Esophagus squamous epithelium (tissue), 5 donors: ENCODE measurements at regions not wholly inside any gene's neighbourhood (a gene's known extent, or its start where the extent isn't known, plus 50 kb on each side); places are given as distances from the start of the nearest gene placed in this dataset.

Experiments
- DNase-seq: peaks from one replicate; lab custom pipeline; 2025; lab: John Stamatoyannopoulos, UW
- H3K27ac ChIP-seq, 4 donors: fragments of 200-600 bp; sonication (generic); one replicate each; pipeline ENCODE4 v1.5.1; 2016 to 2019; ENCODE audit warnings: mild to moderate bottlenecking in 1 of 4
- H3K27me3 ChIP-seq, 4 donors: fragments of 200-600 bp; sonication (generic); 1 replicate in 3 of 4; 2 replicates in 1 of 4; pipeline versions ENCODE4 v1.5.1 to v1.6.0; 2017 to 2021; ENCODE audit warnings: antibody characterized with exemption in 1 of 4
- H3K36me3 ChIP-seq, 3 donors: fragments of 200-600 bp; sonication (generic); one replicate each; pipeline ENCODE4 v1.5.1; 2016 to 2019
- H3K4me1 ChIP-seq, 3 donors: fragments of 200-600 bp; sonication (generic); one replicate each; pipeline ENCODE4 v1.5.1; 2017 to 2019
- H3K4me3 ChIP-seq, 4 donors: fragments of 200-600 bp; sonication (generic); 1 replicate in 3 of 4; 2 replicates in 1 of 4; pipeline ENCODE4 v1.5.1; 2016 to 2019; ENCODE audit warnings: mild to moderate bottlenecking in 2 of 4, moderate library complexity in 1 of 4
- H3K9me3 ChIP-seq, 3 donors: fragments of 200-600 bp; sonication (generic); one replicate each; pipeline ENCODE4 v1.5.1; 2016 to 2019
- POLR2A ChIP-seq, 4 donors: fragments of 450-650 bp; IDR thresholded peaks; one replicate each; pipeline ENCODE4 v1.6.1; 2017; ENCODE audit warnings: antibody characterized with exemption in 4 of 4, mild to moderate bottlenecking in 4 of 4, moderate library complexity in 3 of 4
- WGBS, 2 donors: methylation state at CpG; one replicate each; pipeline ENCODE4 v1.1.5; 2018; 5-methylcytosine and 5-hydroxymethylcytosine counted together
- intact Hi-C: fragments of 100-400 bp; cut with DNase I; formaldehyde crosslinking; loops from one replicate; pipeline ENCODE4 v1.15.0; 2022
- TF ChIP-seq, protein P1 (sequence below), 6 experiments: fragments of 450-650 bp in 4 of 6; fragments of 200-600 bp in 2 of 6; sonication (generic) in 2 of 6; IDR thresholded peaks; one replicate each; pipeline ENCODE4 v1.5.1; 2016 to 2019; ENCODE audit warnings: antibody characterized with exemption in 6 of 6, mild to moderate bottlenecking in 4 of 6, moderate library complexity in 4 of 6
- donor health status: DM: yes; HTN: yes; CAD: no.

DNA sequence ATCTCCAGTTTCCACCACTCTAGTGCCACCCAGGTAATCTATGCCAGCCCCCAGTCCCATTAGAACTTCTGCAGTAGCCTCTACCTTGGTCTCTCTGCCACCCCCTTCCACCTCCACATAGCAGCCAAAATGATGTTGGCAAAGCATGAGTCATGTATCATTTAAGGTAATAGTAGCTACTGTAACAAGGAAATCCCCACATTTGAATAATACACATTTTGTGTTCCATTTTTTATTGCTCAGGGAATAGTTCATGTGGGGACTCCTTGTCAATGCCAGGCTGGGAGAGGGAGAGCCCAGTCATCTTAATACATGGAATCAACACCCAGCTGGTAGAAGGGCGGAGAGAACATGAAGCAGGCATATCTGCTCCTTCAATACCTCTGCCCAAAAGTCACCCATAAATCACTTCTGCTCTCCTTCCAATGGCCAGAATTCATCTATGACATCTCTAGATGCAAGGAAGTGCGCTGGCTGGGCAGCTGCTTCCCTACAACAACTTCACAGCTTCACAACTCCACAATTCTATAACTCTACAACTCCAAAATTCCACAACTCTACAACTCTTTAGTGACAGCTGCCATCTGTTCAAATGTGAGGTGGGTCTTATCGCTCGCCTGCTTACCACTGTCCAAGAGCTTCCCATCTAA is 70.6 kb upstream of the GLS start:
- no peak for DNase-seq
- H3K4me1 ChIP-seq = no peaks in the 10 kb centered on the region
- TF ChIP-seq, protein P1, sequence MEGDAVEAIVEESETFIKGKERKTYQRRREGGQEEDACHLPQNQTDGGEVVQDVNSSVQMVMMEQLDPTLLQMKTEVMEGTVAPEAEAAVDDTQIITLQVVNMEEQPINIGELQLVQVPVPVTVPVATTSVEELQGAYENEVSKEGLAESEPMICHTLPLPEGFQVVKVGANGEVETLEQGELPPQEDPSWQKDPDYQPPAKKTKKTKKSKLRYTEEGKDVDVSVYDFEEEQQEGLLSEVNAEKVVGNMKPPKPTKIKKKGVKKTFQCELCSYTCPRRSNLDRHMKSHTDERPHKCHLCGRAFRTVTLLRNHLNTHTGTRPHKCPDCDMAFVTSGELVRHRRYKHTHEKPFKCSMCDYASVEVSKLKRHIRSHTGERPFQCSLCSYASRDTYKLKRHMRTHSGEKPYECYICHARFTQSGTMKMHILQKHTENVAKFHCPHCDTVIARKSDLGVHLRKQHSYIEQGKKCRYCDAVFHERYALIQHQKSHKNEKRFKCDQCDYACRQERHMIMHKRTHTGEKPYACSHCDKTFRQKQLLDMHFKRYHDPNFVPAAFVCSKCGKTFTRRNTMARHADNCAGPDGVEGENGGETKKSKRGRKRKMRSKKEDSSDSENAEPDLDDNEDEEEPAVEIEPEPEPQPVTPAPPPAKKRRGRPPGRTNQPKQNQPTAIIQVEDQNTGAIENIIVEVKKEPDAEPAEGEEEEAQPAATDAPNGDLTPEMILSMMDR (IDR thresholded peaks at IDR 0.05) = no peak
- TF ChIP-seq POLR2A (IDR thresholded peaks at IDR 0.05) = no peak
- no peak overlapping the region for H3K4me3 ChIP-seq
- no peak overlapping the region for H3K27ac ChIP-seq
- intact Hi-C loops = no loop called here
- H3K36me3 ChIP-seq = no peaks in the 10 kb centered on the region
- no peaks in the 10 kb centered on the region for H3K9me3 ChIP-seq
- no peaks in the 10 kb centered on the region for H3K27me3 ChIP-seq
- 66 to 80% methylated on average over 4 of the region's 4 CpGs for WGBS, 2 donors

DNA sequence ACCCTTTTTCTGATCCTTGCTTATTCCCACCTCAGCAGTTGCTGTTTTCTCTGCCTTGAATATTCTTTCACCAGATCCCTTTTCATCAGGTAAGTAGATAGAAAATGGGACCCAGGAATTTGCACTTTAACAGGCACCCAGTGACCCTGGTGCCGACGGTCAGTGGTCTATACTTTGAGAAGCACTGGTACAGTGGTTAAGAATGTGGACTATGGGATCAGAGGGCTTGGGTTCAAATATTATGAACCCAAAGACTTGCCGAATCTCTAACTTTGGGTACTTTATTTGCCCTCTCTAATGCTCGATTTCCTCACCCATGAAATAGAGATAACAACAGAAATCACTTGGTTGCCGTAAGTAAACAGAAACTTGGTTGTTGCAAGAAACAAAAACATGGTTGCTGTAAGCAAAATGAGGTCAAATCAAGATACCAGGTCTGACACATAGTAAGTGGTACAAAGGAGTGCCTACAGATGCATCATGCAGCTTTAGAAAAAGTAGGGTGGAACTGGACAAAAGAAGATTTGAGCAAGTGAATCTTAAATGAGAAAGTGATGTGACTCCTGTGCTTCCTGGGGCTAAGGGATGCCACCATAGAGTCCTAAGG is 69.5 kb upstream of the GLS start:
- DNase-seq = no peak
- Histone ChIP-seq H3K9me3 (no peaks in the 10 kb centered on the region), H3K27ac (no peak overlapping the region), H3K4me1 (no peaks in the 10 kb centered on the region), H3K27me3 (no peaks in the 10 kb centered on the region), H3K36me3 (no peaks in the 10 kb centered on the region), H3K4me3 (no peak overlapping the region)
- 80 to 89% methylated on average over 5 of the region's 5 CpGs for WGBS, 2 donors
- TF ChIP-seq POLR2A (IDR thresholded peaks at IDR 0.05) = no peak
- TF ChIP-seq, protein P1 (IDR thresholded peaks at IDR 0.05) = no peak
- intact Hi-C loops = no loop called here

DNA sequence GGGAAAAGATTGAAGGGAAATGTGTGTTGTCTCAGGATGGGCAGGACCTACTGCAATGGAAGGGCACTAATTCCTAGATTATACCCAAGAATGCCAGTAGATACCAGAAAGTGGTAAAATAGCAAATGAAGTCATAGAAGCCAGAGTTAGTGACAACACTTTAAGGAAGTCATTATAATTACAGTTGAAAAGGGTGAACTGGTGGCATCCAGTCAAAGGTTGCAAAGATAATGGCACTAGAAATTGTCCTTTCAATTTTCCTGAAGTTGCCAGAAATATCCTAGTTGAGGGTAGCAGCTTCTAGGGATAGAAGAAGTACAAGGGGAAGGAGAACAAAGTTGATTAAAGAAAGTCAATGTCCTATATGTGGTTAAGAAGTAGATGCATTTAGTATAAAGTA is 68.8 kb upstream of the GLS start:
- Histone ChIP-seq H3K4me1 (no peaks in the 10 kb centered on the region), H3K9me3 (no peaks in the 10 kb centered on the region), H3K27ac (no peak overlapping the region), H3K36me3 (no peaks in the 10 kb centered on the region), H3K4me3 (no peak overlapping the region), H3K27me3 (no peaks in the 10 kb centered on the region)
- TF ChIP-seq POLR2A (IDR thresholded peaks at IDR 0.05) = no peak
- TF ChIP-seq, protein P1 (IDR thresholded peaks at IDR 0.05) = no peak
- no peak for DNase-seq
- intact Hi-C loops = no loop called here

DNA sequence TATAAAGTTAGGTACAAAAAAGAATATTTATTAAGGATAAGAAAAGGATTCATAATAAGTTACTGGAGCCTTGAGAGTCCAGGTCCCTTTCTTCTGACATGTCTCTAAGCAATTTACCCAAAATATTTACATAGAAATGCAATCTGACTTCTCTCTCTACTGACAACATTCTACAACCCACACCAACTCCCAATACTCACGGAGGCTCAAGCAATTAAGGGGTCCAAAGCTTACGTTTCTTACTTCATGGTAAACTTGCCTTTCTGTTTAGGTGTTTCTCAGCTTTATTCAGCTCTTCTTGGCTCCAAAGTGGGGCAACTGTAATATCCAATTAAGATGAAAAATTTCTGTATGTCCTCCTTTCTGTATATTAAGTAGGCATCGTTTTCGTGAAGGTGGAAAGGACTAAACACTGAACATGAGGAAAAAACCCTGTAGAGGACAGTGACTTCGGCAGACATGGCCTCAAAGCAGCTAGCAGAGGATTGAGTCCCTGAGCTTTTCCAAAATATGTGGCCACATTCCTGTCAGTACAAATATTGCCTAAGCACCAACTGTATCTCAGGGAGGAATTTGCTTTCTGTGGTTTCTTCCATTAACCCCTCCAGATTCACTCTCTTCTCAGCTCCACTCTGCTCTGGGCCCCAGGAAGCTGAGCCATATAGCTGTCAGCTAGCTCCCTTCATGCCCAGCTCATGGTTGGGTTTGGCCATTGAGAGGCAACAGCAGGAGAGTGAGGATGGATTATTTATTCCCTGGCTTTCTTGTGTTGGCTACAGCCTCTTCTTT is 67.9 kb upstream of the GLS start:
- H3K4me3 ChIP-seq = no peak overlapping the region
- 78 to 79% methylated on average over 5 of the region's 5 CpGs for WGBS, 2 donors
- H3K4me1 ChIP-seq = no peaks in the 10 kb centered on the region
- no peak for TF ChIP-seq POLR2A (IDR thresholded peaks at IDR 0.05)
- TF ChIP-seq, protein P1 (IDR thresholded peaks at IDR 0.05) = no peak
- H3K9me3 ChIP-seq = no peaks in the 10 kb centered on the region
- no peaks in the 10 kb centered on the region for H3K27me3 ChIP-seq
- no peak for DNase-seq
- H3K36me3 ChIP-seq = no peaks in the 10 kb centered on the region
- intact Hi-C loops = no loop called here
- H3K27ac ChIP-seq = no peak overlapping the region

DNA sequence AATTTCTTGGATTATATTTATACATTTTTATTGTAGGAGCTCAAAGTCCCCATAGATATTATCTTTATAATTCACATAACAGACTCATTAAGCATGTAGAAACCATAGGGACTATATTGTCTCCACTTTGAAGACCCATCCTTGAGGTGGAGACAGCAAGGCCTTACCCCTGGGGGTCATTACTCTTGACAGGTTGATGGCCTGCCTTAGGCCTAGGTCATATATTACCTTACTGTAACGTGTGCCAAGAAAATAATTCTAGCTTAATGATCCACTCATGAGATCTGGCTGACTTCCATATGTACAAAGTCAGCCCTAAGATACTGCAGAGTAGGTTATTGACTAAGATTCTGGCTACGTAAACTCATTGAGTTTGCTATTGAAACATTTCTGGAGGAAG is 65.4 kb upstream of the GLS start:
- TF ChIP-seq POLR2A (IDR thresholded peaks at IDR 0.05) = no peak
- TF ChIP-seq, protein P1 (IDR thresholded peaks at IDR 0.05) = no peak
- DNase-seq = no peak
- intact Hi-C loops = no loop called here

More for the DNA sequence above, 65.4 kb upstream of the GLS start:
- whole genome bisulfite sequencing, 2 donors = 57 to 58% methylated on average over 2 of the region's 2 CpGs
- Histone ChIP-seq H3K27ac (no peak overlapping the region), H3K36me3 (no peaks in the 10 kb centered on the region), H3K27me3 (no peaks in the 10 kb centered on the region), H3K4me3 (no peak overlapping the region), H3K9me3 (no peaks in the 10 kb centered on the region), H3K4me1 (no peaks in the 10 kb centered on the region)
